COLO668 (cell line): ENCODE measurements at regions not wholly inside any gene's neighbourhood (a gene's known extent, or its start where the extent isn't known, plus 50 kb on each side); places are given as distances from the start of the nearest gene placed in this dataset.
"Not testable (repeated sequence)": the region's sequence is repeated elsewhere in the genome, so short reads cannot be mapped to it uniquely, and the experiment has no call there.

ENCODE experiments used
- DNase-seq: peaks from one replicate; lab custom pipeline; 2025; ENCODE audit not compliant: unreplicated experiment; lab: John Stamatoyannopoulos, UW

DNA sequence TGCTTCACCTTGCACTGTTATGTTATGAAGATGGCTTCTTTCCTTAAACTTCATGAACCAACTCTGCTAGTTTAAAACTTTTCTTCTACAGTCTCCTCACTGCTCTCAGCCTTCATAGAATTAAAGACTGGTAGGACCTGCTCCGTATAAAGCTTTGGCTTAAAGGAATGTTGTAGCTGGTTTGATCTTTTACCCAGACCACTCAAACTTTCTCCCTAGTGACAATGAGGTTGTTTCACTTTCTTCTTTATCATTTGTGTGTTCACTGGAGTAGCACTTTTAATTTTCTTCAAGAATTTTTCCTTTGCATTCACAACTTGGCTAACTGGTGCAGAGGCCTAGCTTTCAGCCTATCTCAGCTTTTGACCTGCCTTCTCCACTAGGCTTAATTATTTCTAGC, 316.4 kb upstream of the RNF32 start:
- DNase-seq: no peak

GRCh38 chr7:156321430-156321829, 319.1 kb upstream of the RNF32 start:
- not testable (repeated sequence) for DNase-seq

GRCh38 chr7:156318926-156319325, 321.6 kb upstream of the RNF32 start:
- no peak for DNase-seq

- no peak for DNase-seq
Measured at GRCh38 chr7:156318426-156318825, 322.1 kb upstream of the RNF32 start.

GRCh38 chr7:156309016-156309620, 331.5 kb upstream of the RNF32 start:
- DNase-seq: no peak

DNA sequence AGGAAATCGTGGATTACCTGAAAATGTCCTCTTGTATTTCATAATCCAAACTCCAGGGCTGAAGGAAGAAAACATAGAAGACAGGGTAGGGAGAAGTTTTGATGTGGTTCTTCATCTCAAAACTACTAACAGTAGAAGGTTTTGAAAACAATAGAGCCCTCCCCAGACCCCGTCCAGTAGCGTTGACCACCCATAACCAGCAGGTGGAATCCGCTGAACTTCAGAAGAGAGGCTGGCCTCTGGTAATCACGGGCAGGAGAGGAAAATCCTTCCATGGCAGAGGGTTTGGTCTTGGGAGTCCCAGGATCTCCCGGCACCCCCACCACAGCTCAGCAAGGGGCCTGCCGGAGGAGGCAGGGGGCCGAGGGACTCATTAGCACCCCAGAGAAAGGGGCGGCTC, 333.4 kb upstream of the RNF32 start:
- no peak for DNase-seq

GRCh38 chr7:156305351-156305750, 335.2 kb upstream of the RNF32 start:
- DNase-seq: no peak

GRCh38 chr7:156282816-156283215, 357.8 kb upstream of the RNF32 start:
- DNase-seq: no peak

DNA sequence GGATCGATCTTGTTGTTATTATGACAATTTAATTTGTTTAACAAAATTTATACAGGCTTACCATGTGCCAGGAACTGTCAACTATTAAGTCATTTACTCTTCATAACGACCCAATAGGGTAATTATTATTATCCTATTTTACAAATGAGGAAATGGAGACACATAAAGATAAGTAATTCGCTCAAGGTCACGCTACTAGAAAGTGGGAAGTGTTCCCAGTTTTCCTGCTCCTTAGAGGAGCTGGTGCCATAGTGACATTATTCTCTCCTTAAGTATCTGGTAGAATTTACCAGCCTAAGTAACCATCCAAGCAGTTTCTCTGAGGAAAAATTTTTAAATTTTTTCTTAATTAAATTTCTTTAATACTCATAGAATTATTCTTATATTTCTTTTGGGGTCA, 360.9 kb upstream of the RNF32 start:
- no peak for DNase-seq

DNA sequence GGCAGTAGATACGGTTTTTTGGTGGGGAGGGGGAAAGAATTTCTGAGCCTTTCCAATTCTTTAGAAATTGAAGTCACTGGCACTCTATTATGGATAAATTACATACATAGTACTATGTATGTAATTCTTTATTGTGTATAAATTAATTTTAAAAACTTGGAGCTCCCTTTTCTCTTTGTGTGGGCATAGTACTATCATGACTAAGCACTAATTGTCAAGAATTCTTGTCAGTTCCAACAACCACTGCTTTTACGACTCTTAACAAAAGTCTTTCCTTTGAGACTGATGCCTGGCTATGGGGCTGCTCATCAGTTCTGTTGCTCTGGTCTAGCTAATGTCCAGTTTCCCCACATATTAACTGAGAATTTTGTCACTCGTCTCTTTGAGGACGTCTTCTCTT, 365.3 kb upstream of the RNF32 start:
- no peak for DNase-seq

- no peak for DNase-seq
Measured at GRCh38 chr7:156274557-156274956, 366.0 kb upstream of the RNF32 start.

- no peak for DNase-seq
Measured at GRCh38 chr7:156261581-156261980, 379.0 kb upstream of the RNF32 start.

DNA sequence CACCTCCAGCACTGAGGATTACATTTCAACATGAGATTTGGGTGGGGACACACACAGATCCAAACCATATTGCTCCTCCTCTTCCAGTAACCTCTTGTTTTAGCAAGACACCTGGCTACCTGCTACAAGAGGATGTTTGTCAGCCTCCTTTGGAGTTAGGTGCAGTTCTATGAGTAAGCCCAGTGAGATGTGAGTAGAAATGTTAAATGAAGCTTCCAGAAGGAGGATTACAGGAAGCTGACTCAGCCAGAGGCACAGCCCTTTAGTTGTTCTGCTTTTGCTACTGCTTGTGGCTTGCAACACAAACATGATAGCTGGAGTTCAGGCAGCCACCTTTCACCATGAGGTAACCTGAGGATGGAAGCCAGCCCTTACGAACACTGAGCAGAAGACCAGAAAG, 382.7 kb upstream of the RNF32 start:
- no peak for DNase-seq

DNA sequence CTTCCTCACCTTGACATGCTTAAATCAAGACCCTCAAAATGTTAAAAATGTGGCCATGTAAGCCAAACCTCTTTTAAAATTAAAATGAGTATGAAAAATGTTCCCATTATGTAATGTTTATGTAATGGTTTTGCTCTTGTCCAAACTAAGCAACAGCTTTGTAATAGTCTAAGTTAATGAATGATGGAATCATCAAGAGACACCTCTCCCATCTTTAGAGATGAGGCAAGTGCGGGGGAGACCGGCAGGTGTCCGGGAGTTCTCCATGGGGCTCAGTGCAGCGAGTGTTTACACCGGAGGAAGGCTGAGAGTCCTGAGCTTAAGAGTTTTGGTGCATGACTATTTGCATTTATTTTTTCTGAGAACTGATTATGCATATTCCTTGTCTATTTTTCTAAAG, 384.9 kb upstream of the RNF32 start:
- no peak for DNase-seq

- no peak for DNase-seq
Measured at GRCh38 chr7:156251861-156252260, 388.7 kb upstream of the RNF32 start.

DNA sequence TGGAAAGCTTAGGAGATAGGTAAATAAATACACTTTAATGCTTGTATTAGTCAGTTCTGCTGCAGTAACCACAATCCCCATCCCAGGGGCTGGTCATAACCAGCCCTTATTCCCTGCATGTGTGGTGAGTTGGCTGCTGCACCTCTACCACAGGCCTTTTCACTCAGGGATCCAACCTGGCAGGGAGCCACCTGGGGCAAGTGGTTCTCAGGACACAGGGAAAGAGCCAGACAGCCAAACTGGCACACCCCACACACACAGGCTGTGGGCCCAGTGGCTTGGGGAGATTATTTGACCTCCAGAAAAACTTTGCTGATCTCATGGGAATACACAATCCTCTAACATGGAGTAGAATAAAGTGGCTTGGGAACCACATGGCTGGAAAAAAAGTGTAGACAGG, 400.0 kb upstream of the RNF32 start:
- DNase-seq: no peak

- DNase-seq: no peak
Measured at GRCh38 chr7:156238366-156239133, 402.0 kb upstream of the RNF32 start.

DNA sequence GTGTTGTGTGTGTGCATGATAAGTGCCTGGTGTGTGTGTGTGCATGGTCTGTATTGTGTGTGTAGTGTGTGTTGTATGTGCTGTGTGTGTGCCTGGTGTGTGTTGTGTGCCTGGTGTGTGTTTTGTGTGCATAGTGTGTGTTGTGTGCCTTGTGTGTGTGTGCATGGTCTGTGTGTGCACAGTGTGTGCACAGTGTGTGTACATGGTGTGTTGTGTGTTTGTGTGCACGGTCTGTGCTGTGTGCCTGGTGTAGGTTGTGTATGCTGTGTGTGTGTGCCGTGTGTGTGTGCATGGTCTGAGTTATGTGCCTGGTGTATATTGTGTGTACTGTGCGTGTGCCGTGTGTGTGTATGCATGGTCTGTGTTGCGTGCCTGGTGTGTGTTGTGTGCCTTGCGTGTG, 403.0 kb upstream of the RNF32 start:
- DNase-seq: no peak

GRCh38 chr7:156236936-156237599, 403.5 kb upstream of the RNF32 start:
- DNase-seq: no peak

GRCh38 chr7:156236181-156236889, 404.2 kb upstream of the RNF32 start:
- no peak for DNase-seq

- no peak for DNase-seq
Measured at GRCh38 chr7:156234666-156235494, 405.7 kb upstream of the RNF32 start.
